ENCODE measurements at regions not wholly inside any gene's neighbourhood (a gene's known extent, or its start where the extent isn't known, plus 50 kb on each side); places are given as distances from the start of the nearest gene placed in this dataset.

DNA sequence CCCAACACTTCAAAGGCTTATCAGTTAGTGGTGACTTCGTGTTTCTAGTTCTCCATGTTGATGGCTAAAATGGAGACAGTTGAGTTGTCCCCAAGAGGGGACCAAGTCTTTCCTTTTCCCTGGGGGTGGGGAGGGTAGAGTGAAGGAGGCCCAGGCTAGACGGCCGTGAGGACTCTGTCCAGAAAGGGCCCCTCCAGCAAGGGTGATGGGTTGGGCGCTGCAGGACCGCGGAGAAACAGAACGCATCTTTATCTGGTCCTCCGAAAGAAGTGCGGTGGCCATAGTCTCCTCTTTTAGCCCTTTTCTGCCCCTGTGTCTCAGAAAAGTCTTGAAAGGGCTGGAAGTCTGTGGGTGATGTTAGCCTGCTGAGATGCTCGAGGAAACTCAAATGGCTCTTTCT lies 153.2 kb downstream of the GLI2 start:
- no peak for DNase-seq
- H3K9me3 Mint-ChIP-seq (ENCODE audit: insufficient read depth): no peaks in the 10 kb centered on the region
- ChIA-PET POLR2A (no interaction called here), CTCF (no interaction called here)
- no peak overlapping the region for H3K27ac Mint-ChIP-seq
- no peaks in the 10 kb centered on the region for H3K4me1 Mint-ChIP-seq (ENCODE audit: low read depth)
- no peak overlapping the region for H3K4me3 Mint-ChIP-seq
- H3K27me3 Mint-ChIP-seq (ENCODE audit: low read depth): no peaks in the 10 kb centered on the region
- no peaks in the 10 kb centered on the region for H3K36me3 Mint-ChIP-seq (ENCODE audit: low read depth)
- ATAC-seq: no peak

DNA sequence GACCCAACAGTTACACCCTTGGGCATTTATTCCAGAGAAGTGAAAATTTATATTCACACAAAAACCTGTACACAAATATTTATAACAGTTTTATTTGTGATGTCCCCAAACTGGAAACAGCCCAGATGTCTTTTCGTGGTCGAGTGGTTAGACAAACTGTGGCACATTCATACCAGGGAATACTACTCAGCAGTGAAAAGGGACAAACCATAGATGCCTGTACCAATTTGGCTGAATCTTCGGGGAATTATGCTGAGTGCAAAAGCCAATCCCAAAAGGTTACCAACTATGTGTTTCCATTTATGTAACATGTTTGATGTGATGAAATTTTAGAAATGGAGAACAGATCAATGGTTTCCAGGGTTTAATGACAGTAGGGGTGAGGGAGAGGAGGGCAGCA lies 154.3 kb downstream of the GLI2 start:
- Mint-ChIP-seq H3K9me3 (ENCODE audit: insufficient read depth) (no peaks in the 10 kb centered on the region), H3K27ac (no peak overlapping the region), H3K36me3 (ENCODE audit: low read depth) (no peaks in the 10 kb centered on the region), H3K4me1 (ENCODE audit: low read depth) (no peaks in the 10 kb centered on the region), H3K4me3 (no peak overlapping the region), H3K27me3 (ENCODE audit: low read depth) (no peaks in the 10 kb centered on the region)
- DNase-seq (no peak), ATAC-seq (no peak)
- ChIA-PET POLR2A (interaction anchor here (0.6 kb wide), 1 partner anchor 164 kb away, joined by 3 read pairs; no protein-coding TSS in a partner anchor), CTCF (no interaction called here)

DNA sequence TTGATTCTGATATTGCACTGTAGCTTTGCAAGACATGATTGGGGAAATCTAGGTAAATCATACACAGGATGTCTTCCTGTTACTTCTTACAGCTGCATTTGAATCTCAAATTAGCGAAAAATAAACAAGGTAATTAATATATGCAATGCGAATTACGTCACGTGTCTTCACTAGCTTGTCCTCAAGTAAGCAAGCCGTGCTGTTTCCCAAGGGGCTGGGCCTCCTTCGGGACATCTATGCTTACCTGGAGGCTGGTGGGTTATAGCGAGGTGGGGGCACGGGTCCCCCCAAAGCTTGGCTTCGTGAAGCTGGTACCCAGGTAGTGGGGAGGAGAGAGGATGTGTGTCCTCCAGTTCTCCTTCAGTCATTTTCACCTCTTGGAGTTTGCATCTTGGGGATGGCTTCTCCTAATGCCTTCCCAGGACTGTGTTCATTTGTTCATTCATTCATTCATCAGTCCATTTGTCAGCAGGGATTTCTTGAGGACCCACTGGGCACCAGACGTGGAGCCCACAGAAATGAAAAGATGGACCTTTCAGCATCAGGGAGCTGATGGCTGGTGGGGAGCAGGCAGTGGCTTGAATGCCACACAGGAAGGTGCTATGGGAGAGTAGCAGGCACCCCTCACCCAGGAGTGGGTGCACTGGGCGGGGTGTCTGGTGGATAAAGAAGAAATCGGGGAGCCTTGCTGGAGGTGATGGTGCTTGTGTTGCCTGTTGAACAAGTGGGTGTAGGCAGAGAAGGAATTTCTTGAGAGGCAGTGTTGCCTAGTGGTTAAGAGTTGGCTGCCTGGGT lies 155.1 kb downstream of the GLI2 start:
- no peaks in the 10 kb centered on the region for H3K36me3 Mint-ChIP-seq (ENCODE audit: low read depth)
- ChIA-PET CTCF (no interaction called here), POLR2A (interaction anchor here (0.6 kb wide), 1 partner anchor 165 kb away, joined by 3 read pairs; no protein-coding TSS in a partner anchor)
- no peak overlapping the region for H3K27ac Mint-ChIP-seq
- no peak for ATAC-seq
- H3K27me3 Mint-ChIP-seq (ENCODE audit: low read depth): no peaks in the 10 kb centered on the region
- H3K4me1 Mint-ChIP-seq (ENCODE audit: low read depth): no peaks in the 10 kb centered on the region
- DNase-seq: no peak
- no peak overlapping the region for H3K4me3 Mint-ChIP-seq
- no peaks in the 10 kb centered on the region for H3K9me3 Mint-ChIP-seq (ENCODE audit: insufficient read depth)

DNA sequence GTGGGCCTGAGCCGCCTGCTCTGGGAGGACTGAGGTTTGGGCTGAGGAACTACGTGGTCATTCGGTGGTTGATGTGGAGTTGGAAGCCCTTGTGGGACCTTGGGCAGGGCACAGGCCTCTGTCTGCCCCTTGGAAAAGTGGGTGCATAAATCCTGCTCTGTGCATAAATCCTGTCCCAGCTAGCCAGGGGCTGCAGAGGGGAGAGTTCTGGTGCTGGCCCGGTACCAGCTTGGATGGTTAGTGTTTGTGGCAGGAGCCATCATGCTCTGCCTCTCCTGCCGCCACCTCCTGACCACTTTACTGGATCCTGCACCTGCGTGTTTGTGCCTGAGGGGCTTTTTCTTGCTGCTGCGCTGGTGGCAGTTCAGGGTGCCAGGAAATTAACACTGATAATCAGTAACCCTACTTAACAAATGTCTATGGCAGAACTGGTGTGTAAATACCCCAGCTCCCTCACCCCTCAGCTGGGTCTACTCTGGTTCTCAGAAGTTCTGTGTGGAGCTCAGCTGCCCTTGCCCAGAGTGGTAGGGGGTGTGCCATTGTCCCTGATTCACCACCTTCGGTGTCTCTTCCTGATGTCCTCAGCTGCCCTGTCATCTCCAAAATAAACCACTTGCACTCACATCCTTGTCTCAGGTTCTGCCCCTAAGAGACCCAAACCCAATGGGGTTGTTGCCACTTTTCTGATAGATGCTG lies 156.8 kb downstream of the GLI2 start:
- POLR2A ChIA-PET: no interaction called here
- no peak overlapping the region for H3K27ac Mint-ChIP-seq
- no peak for DNase-seq
- no peaks in the 10 kb centered on the region for H3K27me3 Mint-ChIP-seq (ENCODE audit: low read depth)
- CTCF ChIA-PET: no interaction called here
- ATAC-seq: no peak
- H3K9me3 Mint-ChIP-seq (ENCODE audit: insufficient read depth): no peaks in the 10 kb centered on the region
- H3K36me3 Mint-ChIP-seq (ENCODE audit: low read depth): no peaks in the 10 kb centered on the region
- H3K4me3 Mint-ChIP-seq: no peak overlapping the region
- no peaks in the 10 kb centered on the region for H3K4me1 Mint-ChIP-seq (ENCODE audit: low read depth)

DNA sequence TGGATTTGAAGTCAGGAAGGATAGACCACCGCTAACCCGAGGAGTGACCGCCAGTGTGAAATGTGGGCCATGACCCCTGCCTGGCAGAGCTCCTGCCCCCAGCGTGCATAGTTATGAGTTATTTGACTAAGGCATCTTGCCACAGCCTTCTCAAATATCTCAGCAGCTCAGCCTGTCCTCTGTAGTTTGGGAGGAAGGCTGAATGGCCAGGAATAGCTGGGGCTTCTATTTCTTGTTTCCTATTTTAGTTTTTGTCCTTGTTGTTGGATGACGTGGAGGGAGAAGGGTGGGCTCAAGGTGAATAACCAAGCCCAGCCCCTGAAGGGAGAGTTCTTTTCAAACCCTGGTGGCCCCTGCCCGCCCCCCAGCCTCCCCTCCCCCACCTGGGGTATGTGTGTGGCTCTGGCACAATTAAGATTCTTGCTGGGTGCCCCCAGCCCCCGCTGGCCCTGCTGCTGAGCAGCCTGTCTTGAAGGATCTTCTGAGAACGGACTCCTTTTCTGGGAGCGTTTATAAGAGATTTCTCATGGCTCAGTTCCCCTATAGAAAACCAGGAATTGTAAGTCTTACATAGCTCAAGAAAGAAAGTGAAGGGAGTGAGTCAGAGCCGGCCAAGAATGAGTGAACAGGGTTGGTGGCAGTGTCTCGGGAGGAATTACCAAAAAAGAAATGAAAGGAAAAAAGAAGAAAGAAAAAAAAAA lies 157.4 kb downstream of the GLI2 start:
- ChIA-PET CTCF (no interaction called here), POLR2A (no interaction called here)
- Mint-ChIP-seq H3K9me3 (ENCODE audit: insufficient read depth) (no peaks in the 10 kb centered on the region), H3K27me3 (ENCODE audit: low read depth) (no peaks in the 10 kb centered on the region), H3K4me1 (ENCODE audit: low read depth) (no peaks in the 10 kb centered on the region), H3K36me3 (ENCODE audit: low read depth) (no peaks in the 10 kb centered on the region), H3K4me3 (no peak overlapping the region), H3K27ac (no peak overlapping the region)
- DNase-seq (no peak), ATAC-seq (no peak)

DNA sequence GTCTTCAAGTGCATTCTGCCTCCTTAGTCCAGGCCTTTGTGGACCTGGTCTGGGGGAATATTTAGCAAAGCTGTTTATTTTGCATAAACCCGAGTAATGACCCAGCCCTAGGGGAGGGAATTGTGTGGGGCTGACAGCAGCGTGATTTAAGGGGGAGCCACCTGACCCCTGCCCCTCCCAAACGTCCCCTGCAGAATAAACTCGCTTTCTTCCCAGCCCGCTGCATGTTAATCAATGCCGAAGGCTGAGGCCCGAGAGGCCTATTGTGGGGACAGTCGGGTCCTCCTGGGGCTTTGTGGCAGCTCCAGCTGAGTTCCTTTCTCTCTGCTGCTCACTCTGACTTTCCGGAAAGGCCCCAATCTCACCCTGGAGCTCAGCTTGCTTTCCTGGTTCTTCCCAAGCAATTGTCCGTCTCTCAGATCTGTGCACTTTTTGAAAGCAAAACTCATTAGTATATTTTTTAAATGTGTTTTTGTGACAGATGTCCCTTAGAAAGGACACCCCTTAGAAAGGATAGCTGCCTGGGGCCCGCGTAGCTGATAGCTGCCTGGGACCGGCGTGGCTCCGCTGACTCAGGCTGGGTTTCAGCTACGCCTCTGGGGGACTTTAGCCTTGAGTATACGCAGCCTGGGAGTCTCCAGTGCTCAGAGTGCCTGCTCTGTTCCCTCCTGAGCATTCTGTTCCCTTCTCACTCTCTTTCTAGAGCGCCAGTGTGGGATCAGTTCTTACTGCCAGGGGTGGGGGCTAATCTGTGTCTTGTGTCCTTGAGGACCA lies 158.3 kb downstream of the GLI2 start:
- H3K4me1 Mint-ChIP-seq (ENCODE audit: low read depth): no peaks in the 10 kb centered on the region
- no peak for ATAC-seq
- no peaks in the 10 kb centered on the region for H3K9me3 Mint-ChIP-seq (ENCODE audit: insufficient read depth)
- H3K4me3 Mint-ChIP-seq: no peak overlapping the region
- ChIA-PET POLR2A (no interaction called here), CTCF (no interaction called here)
- H3K36me3 Mint-ChIP-seq (ENCODE audit: low read depth): no peaks in the 10 kb centered on the region
- no peak for DNase-seq
- no peak overlapping the region for H3K27ac Mint-ChIP-seq
- H3K27me3 Mint-ChIP-seq (ENCODE audit: low read depth): no peaks in the 10 kb centered on the region

DNA sequence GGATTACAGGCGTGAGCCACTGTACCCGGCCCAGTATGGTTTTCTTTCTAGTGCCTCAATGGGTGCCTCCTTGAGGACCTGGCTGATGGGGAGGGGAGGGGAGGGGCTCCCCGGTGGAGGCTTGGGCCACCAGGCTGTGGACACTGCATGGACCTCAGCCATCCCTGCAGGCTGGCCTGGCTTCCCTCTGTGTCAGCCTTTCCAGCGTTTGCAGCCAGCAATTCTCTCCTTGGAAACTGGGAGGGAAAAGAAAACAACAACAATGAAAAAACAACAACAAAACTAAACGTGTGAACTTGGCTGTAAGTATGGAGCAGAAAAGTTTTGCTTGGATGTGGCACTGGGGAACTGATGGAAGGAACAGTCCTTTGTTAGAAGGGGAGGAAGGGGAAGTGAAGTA lies 159.3 kb downstream of the GLI2 start:
- no peak for DNase-seq
- Mint-ChIP-seq H3K9me3 (ENCODE audit: insufficient read depth) (no peaks in the 10 kb centered on the region), H3K27me3 (ENCODE audit: low read depth) (no peaks in the 10 kb centered on the region), H3K27ac (no peak overlapping the region), H3K4me3 (no peak overlapping the region), H3K4me1 (ENCODE audit: low read depth) (no peaks in the 10 kb centered on the region), H3K36me3 (ENCODE audit: low read depth) (no peaks in the 10 kb centered on the region)
- ChIA-PET POLR2A (no interaction called here), CTCF (no interaction called here)
- ATAC-seq: no peak

DNA sequence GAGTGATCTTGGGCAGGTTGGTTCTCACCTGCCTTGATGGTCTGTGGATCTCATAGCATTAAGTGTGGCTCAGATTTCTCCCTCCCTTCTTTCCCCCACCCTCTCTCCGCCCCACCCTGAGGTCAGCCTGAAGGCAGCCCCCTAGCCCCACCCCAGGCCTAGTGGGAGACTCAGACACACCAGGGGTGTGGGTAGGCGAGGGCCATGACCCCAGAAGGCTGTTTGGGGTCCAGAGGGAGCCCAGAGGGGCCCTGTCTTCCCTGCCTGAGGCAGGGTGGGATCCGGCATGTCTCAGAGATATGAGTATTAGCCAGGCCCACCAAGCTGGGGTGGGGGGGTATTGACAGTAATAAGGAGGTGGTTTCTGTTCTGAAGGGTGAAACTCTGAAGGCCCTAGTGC lies 160.5 kb downstream of the GLI2 start:
- H3K4me1 Mint-ChIP-seq (ENCODE audit: low read depth): no peaks in the 10 kb centered on the region
- no peak for ATAC-seq
- no peak overlapping the region for H3K27ac Mint-ChIP-seq
- ChIA-PET CTCF (no interaction called here), POLR2A (no interaction called here)
- no peaks in the 10 kb centered on the region for H3K9me3 Mint-ChIP-seq (ENCODE audit: insufficient read depth)
- no peak for DNase-seq
- no peaks in the 10 kb centered on the region for H3K36me3 Mint-ChIP-seq (ENCODE audit: low read depth)
- no peaks in the 10 kb centered on the region for H3K27me3 Mint-ChIP-seq (ENCODE audit: low read depth)
- no peak overlapping the region for H3K4me3 Mint-ChIP-seq

DNA sequence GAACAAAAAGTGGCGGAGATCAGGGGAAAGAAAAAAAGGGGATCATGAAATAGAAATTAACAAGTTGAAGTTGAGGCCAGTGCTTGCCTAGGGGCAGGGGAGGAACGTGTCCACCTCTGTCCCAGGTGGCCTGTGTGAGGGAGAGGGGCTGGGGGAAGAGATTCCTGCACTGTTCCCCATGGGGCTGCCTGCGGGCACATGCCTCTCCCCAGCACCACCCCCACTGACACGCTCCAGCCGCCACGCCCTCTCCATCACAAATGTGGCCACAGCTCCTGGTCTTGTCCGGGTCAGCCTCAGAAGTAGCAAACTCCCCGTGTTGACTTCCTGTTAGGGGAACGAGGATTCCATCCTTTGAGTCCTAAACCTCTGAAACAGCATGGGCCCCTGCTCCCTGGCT lies 161.2 kb downstream of the GLI2 start:
- ChIA-PET CTCF (no interaction called here), POLR2A (no interaction called here)
- DNase-seq (no peak), ATAC-seq (no peak)
- no peak overlapping the region for H3K4me3 Mint-ChIP-seq
- H3K9me3 Mint-ChIP-seq (ENCODE audit: insufficient read depth): no peaks in the 10 kb centered on the region
- no peaks in the 10 kb centered on the region for H3K27me3 Mint-ChIP-seq (ENCODE audit: low read depth)
- no peaks in the 10 kb centered on the region for H3K4me1 Mint-ChIP-seq (ENCODE audit: low read depth)
- H3K27ac Mint-ChIP-seq: no peak overlapping the region
- no peaks in the 10 kb centered on the region for H3K36me3 Mint-ChIP-seq (ENCODE audit: low read depth)

DNA sequence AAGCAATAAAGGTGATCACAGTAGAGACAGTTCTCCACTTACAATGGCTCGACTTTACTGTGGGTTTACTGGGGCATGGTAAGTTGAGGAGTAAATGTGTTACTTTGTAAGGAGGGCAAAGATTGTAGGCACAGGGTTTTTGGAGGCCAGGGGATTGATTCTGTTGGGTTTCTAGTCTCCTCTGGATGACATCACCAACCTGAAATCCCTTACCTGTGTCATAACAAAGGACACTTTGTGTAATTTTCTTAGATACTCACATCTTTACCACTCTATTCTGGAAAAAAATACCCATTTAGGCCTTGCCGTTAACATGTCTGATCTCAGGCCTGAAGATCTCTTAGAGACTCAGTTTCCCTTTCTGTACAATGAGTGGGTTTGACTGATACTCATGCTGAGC lies 161.7 kb downstream of the GLI2 start:
- Mint-ChIP-seq H3K27me3 (ENCODE audit: low read depth) (peaks cover 2% of the 10 kb centered on the region), H3K36me3 (ENCODE audit: low read depth) (no peaks in the 10 kb centered on the region), H3K4me1 (ENCODE audit: low read depth) (no peaks in the 10 kb centered on the region), H3K4me3 (no peak overlapping the region), H3K27ac (no peak overlapping the region), H3K9me3 (ENCODE audit: insufficient read depth) (no peaks in the 10 kb centered on the region)
- DNase-seq: no peak
- POLR2A ChIA-PET: no interaction called here
- CTCF ChIA-PET: no interaction called here
- ATAC-seq: no peak

DNA sequence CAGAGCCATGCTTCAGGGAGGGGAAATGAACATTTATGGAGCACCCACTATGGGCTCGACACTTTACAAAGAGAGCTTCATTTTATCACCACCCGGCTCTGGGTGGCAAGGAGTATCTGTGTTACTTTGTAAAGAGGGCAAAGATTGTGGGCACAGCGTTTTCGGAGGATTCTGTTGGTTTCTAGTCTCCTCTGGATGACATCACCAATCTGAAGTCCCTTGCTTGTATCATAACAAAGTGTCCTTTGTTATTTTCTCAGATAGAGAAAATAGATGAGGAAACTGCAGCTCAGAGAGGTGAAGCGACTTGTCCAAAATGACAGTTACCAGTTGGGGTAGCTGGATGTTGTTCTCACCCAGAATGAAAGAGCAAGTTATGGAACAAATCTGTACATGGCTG lies 162.8 kb downstream of the GLI2 start:
- CTCF ChIA-PET: no interaction called here
- POLR2A ChIA-PET: no interaction called here
- Mint-ChIP-seq H3K27ac (no peak overlapping the region), H3K4me1 (ENCODE audit: low read depth) (no peaks in the 10 kb centered on the region), H3K36me3 (ENCODE audit: low read depth) (no peaks in the 10 kb centered on the region), H3K9me3 (ENCODE audit: insufficient read depth) (no peaks in the 10 kb centered on the region), H3K27me3 (ENCODE audit: low read depth) (peaks cover 2% of the 10 kb centered on the region), H3K4me3 (no peak overlapping the region)
- ATAC-seq: no peak
- no peak for DNase-seq
